ENCODE measurements at regions not wholly inside any gene's neighbourhood (a gene's known extent, or its start where the extent isn't known, plus 50 kb on each side); places are given as distances from the start of the nearest gene placed in this dataset.

GRCh38 chr11:10381736-10382135 lies 73.3 kb upstream of the AMPD3 start:
- TF ChIP-seq REST (IDR thresholded peaks at IDR 0.05; ENCODE audit: insufficient read depth in 1 of 2, low read depth in 2 of 2, low read length in 2 of 2) (no peak), SIN3A (IDR thresholded peaks at IDR 0.05; ENCODE audit: borderline replicate concordance, insufficient read depth, low read length) (no peak), POLR2AphosphoS5 (IDR thresholded peaks at IDR 0.05; ENCODE audit: low read depth, low read length) (no peak), FOXP2 (optimal IDR thresholded peaks at IDR 0.05; ENCODE audit: borderline replicate concordance, extremely low read depth, extremely low read length, insufficient read depth) (no peak), TAF1 (IDR thresholded peaks at IDR 0.05; ENCODE audit: borderline replicate concordance, insufficient read depth, low read length) (no peak)

All from PFSK-1 (cell line).